Thymus (tissue), 11 donors: ENCODE measurements at regions not wholly inside any gene's neighbourhood (a gene's known extent, or its start where the extent isn't known, plus 50 kb on each side); places are given as distances from the start of the nearest gene placed in this dataset.
A peak's percentile ranks its signal among the peaks of the same experiment; 100 is the strongest.

Source experiments
- DNase-seq, 9 donors: peaks; one replicate each; pipeline ENCODE4 v3.0.0-alpha.2; 2013; ENCODE audit warnings: low spot score in 9 of 9, low read depth in 6 of 9, missing footprints in 1 of 9
- H3K27ac ChIP-seq, 2 donors: one replicate each; pipeline ENCODE4 v1.5.1; 2013; ENCODE audit warnings: control low read depth in 1 of 2, low read depth in 1 of 2, low read length in 1 of 2, mild to moderate bottlenecking in 1 of 2, moderate library complexity in 1 of 2
- H3K27me3 ChIP-seq, 2 donors: one replicate each; pipeline ENCODE4 v1.5.1; 2013; ENCODE audit warnings: low read length in 1 of 2; ENCODE audit not compliant: control insufficient read depth in 2 of 2, insufficient read depth in 1 of 2
- H3K36me3 ChIP-seq, 2 donors: one replicate each; pipeline ENCODE4 v1.5.1; 2013; ENCODE audit warnings: low read length in 1 of 2, mild to moderate bottlenecking in 1 of 2, moderate library complexity in 1 of 2; ENCODE audit not compliant: control insufficient read depth in 2 of 2, insufficient read depth in 2 of 2
- H3K4me1 ChIP-seq, 2 donors: one replicate each; pipeline ENCODE4 v1.5.1; 2013; ENCODE audit warnings: low read length in 2 of 2; ENCODE audit not compliant: control insufficient read depth in 2 of 2, insufficient read depth in 2 of 2
- H3K4me3 ChIP-seq, 2 donors: one replicate each; pipeline ENCODE4 v1.5.1; 2013; ENCODE audit warnings: low read length in 2 of 2, control low read depth in 1 of 2, mild to moderate bottlenecking in 1 of 2
- H3K9me3 ChIP-seq, 2 donors: one replicate each; pipeline ENCODE4 v1.5.1; 2013; ENCODE audit warnings: low read length in 1 of 2, mild to moderate bottlenecking in 1 of 2; ENCODE audit not compliant: control insufficient read depth in 2 of 2, insufficient read depth in 1 of 2
- WGBS: extraction: QIAGEN DNeasy Blood & Tissue Kit; methylation state at CpG from one replicate; pipeline ENCODE4 v1.1.7; 2013; 5-methylcytosine and 5-hydroxymethylcytosine counted together
- donor health status: healthy.

DNA sequence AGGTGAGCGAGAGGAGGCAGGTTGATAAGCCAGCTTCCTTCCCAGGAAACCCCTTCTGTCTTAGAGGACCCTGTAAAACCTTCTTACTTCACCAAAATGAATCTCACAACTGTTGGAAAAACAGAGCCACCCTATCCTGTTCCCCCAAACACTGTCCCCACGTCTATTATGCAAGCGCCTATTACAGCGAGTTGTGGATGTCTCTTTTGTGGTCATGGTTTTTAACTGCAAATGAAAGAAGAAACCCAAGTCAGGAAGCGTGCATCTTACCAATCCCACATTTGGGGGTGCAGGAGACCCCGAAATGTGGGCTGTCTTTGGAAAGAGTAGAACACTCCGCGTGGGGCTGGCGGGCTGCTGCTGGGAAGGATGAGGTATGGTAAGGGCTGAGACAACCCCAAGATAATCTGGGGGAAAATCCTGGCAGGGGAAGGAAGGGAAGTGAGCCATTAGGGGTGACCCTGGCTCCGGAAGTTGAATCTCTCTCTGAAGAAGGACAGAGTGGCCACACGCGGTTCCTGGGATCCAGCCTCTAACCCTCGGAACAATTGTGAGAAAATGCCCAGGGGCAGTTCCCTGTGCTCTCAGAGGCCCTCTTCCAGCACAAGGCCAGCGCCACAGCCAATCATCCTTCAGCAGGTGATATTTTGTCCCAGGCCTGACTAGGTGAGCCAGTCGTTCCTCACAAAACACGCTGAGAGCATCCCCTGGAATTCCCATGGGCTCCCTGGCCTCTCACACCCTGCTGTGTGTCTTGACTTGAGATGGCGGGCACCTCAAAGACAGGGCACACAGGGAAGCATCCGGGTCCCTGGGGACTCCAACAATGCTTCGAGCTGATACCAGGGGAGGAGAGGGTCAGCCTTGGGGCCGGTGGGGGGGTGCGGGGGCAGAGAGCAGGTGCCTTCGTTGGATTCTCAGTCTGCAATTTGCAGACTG, 168.5 kb upstream of the IRF2BP2 start:
- peaks cover 8 to 24% of the 10 kb centered on the region in 2 donors for H3K27me3 ChIP-seq
- DNase-seq, result peak in 1 of 9 donors; percentile 68
- peaks cover 4 to 38% of the 10 kb centered on the region in 2 donors for H3K4me1 ChIP-seq

DNA sequence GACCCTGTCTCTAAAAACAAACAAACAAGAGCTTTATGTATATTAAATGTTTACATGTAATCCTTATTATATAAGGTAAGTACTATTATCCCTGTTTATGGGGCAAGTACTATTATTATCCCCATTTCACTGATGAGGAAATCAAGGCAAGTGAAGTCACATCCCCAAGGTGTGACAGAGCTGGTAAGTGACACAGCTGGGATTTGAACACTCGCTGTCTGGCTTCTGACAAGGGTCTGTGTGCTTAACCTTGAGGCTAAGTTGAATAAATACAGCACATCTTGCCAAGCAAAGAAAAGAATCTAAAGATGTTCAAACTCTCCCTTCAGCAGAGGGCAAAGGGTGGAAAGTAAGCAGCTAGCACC, 167.9 kb upstream of the IRF2BP2 start:
- Histone ChIP-seq H3K9me3 (peaks cover 1 to 22% of the 10 kb centered on the region in 2 donors), H3K36me3 (no peaks in the 10 kb centered on the region), H3K27ac (no peak overlapping the region), H3K4me1 (peaks cover 4 to 39% of the 10 kb centered on the region in 2 donors), H3K4me3 (no peak overlapping the region), H3K27me3 (peaks cover 8 to 24% of the 10 kb centered on the region in 2 donors)
- DNase-seq, result no peak
- 89% methylated on average over 1 of the region's 1 CpG for WGBS

More for the DNA sequence above, 168.5 kb upstream of the IRF2BP2 start:
- Histone ChIP-seq H3K9me3 (peaks cover 1 to 20% of the 10 kb centered on the region in 2 donors), H3K4me3 (no peak overlapping the region), H3K27ac (no peak overlapping the region), H3K36me3 (no peaks in the 10 kb centered on the region)
- whole genome bisulfite sequencing, result 56% methylated on average over 22 of the region's 22 CpGs

DNA sequence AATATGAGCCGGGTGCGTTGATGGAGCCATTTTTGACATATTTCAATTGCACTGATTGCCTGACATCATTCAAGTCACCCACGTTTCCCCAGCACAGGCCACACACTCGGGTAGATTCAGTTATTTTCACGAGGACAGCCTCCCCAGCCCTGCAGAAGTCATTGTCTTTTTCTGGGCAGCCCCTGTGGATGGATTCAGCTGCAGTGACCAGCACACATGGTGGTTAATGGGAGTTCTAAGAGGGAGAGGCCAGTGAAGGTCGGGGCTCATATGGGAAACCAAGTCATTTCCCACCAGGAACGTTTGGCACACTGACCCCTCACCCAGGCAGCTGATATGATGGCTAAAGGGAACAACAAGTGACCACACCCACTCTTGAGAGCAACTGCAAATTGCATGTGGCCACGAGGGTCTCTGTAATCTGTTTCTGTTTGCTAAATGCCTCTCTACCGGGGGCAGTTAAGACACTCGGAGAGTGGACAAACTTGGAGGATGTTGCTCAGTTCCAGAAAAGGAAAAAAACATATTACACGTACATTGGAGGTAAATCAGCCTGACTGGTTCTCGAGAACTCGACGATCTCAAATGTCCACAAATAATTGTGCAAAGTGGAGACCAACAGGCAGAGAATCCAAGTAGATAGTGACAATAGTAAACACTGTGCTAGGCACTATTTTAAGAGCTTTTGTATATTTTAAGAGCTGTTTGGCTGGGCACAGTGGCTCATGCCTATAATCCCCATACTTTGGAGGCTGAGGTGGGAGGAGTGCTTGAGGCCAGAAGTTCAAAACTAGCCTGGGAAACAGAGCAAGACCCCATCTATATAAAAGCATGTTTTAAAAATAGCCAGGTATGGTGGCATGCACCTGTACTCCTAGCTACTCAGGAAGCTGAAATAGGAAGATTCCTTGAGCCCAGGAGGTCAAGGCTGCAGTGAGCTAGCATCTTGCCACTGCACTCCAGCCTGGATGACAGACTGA, 167.2 kb upstream of the IRF2BP2 start:
- 85% methylated on average over 14 of the region's 14 CpGs for WGBS
- DNase-seq, result no peak
- Histone ChIP-seq H3K27ac (no peak overlapping the region), H3K9me3 (peaks cover 0 to 22% of the 10 kb centered on the region in 2 donors), H3K4me3 (no peak overlapping the region), H3K27me3 (peaks cover 8 to 24% of the 10 kb centered on the region in 2 donors), H3K36me3 (no peaks in the 10 kb centered on the region), H3K4me1 (peaks cover 4 to 46% of the 10 kb centered on the region in 2 donors)

DNA sequence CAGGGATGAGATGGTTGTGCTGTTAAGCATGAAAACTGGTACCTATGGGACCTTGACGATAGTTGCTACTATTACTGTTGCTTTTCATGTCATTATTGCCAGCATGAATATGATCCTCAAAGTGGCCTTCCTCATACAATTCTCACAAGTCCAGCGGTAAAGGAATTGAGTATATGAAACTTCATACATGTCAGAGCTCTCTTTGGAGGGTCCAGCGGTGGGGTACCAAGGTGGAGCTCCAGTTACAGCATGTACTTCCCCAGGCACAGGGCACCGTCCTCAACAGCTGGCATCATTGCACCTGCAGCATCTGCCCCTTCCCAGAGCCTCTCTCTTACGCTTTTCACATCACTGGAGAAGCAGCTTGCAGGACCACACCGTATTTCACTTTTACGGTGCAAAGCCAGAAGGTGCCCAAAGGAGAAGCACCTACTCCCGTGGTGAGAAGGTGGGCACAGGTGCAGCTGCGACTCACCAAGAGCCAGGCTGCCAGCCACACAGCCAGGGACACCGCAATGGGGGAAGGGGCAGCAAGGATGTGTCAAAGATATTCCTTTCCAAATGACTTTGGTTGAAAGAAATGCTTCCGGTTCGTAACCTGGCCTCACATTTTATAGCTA, 166.4 kb upstream of the IRF2BP2 start:
- no peak overlapping the region for H3K4me3 ChIP-seq
- DNase-seq, result no peak
- peaks cover 12 to 54% of the 10 kb centered on the region in 2 donors for H3K4me1 ChIP-seq
- peaks cover 0 to 22% of the 10 kb centered on the region in 2 donors for H3K9me3 ChIP-seq
- 83% methylated on average over 12 of the region's 12 CpGs for WGBS
- no peaks in the 10 kb centered on the region for H3K36me3 ChIP-seq
- H3K27ac ChIP-seq, result no peak overlapping the region
- peaks cover 5 to 24% of the 10 kb centered on the region in 2 donors for H3K27me3 ChIP-seq

DNA sequence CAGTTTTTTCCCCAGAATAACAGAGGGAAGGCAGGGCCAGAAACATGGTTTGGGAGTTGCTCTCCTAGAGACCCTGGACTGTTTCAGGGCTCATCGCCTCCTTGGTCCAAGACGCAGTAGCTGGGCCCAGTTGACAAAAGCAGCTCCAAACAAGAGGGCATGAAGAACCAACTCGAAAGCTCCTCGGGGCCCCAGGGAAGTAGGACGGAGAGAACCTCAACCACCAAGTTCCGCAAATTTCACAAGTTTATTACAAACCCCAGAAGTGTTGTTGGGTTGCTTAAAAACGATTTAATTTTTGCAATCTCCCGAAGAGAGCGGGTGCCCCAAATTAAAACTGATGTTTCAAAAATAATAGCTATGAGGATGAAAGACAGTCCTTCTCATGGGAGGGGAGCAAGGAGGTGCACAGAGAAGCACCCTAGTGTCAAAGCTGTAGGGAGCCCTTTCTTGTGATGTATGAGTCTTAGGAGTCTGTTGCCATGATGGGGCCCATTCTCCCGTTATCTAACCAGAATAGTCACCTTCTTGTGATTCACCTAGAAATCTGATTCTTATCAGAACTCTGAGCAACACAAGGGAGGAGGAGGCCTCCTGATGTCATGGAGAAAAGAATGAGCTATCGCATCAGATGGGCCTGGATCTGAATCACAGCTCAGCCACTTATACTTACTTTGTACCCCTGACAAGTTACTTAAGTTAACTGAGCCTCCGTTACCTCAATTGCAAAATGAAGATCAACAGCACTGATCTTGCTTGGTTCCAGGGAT, 165.7 kb upstream of the IRF2BP2 start:
- Histone ChIP-seq H3K27ac (no peak overlapping the region), H3K4me1 (peaks cover 16 to 61% of the 10 kb centered on the region in 2 donors), H3K9me3 (peaks cover 0 to 22% of the 10 kb centered on the region in 2 donors), H3K4me3 (no peak overlapping the region), H3K27me3 (peaks cover 4 to 22% of the 10 kb centered on the region in 2 donors), H3K36me3 (no peaks in the 10 kb centered on the region)
- 88% methylated on average over 12 of the region's 12 CpGs for WGBS
- DNase-seq, result no peak

DNA sequence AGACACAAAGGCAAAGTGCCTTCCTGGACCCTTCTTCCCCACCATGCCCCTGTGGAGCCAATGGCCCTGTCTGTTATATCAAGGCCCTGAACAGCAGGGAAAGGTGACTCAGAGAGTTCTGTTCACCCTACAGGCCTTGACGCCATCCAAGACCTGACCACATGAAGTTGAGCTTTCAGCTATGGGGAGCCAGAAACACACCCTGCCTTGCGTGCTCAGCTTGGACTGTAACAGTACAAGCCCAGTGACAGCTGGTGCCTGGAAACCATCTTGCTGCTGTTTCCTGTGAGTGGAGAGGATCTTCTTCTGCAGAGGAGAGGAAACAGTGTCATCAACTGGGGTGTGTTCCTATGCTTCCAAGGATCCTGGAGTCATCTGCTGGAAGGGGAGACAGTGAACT, 165.0 kb upstream of the IRF2BP2 start:
- H3K27me3 ChIP-seq, result peaks cover 4 to 18% of the 10 kb centered on the region in 2 donors
- H3K4me1 ChIP-seq, result peaks cover 18 to 68% of the 10 kb centered on the region in 2 donors
- no peak overlapping the region for H3K4me3 ChIP-seq
- peaks cover 0 to 22% of the 10 kb centered on the region in 2 donors for H3K9me3 ChIP-seq
- peak overlapping the region in 1 of 2 donors; percentile 33 for H3K27ac ChIP-seq
- no peaks in the 10 kb centered on the region for H3K36me3 ChIP-seq
- 84% methylated on average over 2 of the region's 2 CpGs for WGBS
- peak in 1 of 9 donors; percentile 30 for DNase-seq

DNA sequence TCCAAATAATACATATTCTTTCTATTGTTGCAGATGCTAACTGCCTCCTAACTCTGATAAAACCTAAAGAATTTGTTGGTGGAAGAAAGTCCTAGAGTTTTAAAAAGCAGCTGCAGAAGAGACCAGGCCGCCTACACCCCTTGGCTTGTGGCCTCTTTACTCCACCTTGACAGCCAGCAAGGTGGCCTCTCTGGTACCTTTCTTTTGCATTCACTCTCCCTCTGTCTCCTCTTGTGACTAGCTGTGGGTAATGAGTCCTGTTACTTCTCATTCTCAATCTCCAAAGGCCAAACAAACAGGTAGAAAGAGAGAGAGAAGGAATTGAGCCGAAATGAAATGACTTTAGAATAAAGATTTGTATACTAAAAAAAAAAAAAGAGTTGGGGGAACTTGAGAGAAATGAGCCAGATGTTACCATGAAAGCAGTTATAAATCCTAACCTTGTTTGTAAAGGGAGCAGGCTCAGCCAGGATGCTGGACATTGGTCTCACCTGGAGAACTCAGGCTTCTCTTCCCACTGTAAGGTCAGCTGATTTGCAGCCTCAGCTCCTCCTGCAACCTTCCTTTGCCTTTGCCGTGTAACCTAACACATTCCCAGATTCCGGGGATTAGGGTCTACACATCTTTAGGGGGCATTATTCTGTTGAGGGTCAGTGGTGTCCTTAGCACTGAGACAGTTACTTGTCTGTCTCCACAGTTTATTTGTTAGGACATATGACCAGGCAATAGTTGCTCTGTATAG, 164.1 kb upstream of the IRF2BP2 start:
- H3K9me3 ChIP-seq, result peaks cover 0 to 22% of the 10 kb centered on the region in 2 donors
- H3K36me3 ChIP-seq, result no peaks in the 10 kb centered on the region
- 98% methylated on average over 4 of the region's 4 CpGs for WGBS
- no peak for DNase-seq
- no peak overlapping the region for H3K4me3 ChIP-seq
- peaks cover 4 to 15% of the 10 kb centered on the region in 2 donors for H3K27me3 ChIP-seq
- H3K4me1 ChIP-seq, result peaks cover 25 to 75% of the 10 kb centered on the region in 2 donors
- no peak overlapping the region for H3K27ac ChIP-seq
